ENCODE measurements at regions not wholly inside any gene's neighbourhood (a gene's known extent, or its start where the extent isn't known, plus 50 kb on each side); places are given as distances from the start of the nearest gene placed in this dataset.

DNA sequence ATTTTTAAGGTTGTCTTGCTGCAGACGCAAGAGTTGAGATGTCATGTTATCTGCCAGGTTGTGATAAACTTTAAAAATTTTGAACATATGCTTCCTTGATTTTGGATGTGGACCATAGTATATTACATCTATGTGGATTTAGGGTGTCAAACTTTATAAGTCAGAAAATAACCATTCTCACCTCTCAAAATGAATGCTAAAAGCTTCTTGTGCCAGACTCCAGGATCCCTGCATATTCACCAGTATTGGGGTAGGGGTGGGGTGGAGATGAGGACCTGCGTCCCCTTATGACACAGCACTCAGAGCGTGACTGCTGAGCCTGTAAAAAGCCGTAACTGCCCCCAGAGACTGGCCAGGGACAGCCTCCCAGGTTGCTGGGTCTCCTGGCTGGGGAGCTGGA lies 524.4 kb downstream of the LMO7 start:
- DNase-seq: no peak

DNA sequence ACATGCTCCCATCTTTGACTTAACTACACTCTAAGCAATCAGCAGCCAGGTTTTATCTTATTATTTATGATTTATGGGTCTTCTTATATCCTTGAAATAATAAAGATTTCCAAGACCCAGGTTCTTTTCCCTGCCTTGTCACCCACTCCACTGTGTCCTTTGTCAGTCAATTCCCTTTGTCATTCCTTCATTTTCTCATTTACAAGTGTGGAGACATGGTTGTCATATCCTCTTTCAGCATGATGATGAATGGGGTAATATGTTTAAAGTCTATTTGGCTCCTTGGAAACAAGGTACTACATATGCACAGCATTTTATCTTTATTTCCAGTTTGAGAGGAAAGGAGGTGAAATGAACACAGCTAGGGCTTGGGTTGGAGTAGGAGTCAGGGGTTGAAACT lies 521.8 kb downstream of the LMO7 start:
- no peak for DNase-seq

DNA sequence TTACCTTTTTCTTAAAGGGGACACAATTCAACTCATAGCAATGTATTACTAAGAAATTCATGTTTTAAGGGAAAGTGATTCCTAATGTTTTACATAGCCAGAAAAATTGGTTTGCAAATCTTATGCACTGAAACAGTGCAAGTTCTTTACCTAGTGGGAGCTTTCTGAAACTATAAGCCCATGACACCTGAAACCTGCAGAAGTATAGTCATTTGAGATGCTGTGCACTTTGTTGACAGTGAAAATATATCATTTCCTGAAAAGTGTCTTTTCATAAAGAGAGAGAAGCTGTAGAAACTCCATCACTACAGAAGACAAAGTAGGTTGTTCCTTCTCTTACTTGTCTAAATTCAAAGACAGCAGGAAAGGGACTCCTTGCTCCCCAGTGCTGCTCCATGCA lies 517.1 kb downstream of the LMO7 start:
- no peak for DNase-seq

DNA sequence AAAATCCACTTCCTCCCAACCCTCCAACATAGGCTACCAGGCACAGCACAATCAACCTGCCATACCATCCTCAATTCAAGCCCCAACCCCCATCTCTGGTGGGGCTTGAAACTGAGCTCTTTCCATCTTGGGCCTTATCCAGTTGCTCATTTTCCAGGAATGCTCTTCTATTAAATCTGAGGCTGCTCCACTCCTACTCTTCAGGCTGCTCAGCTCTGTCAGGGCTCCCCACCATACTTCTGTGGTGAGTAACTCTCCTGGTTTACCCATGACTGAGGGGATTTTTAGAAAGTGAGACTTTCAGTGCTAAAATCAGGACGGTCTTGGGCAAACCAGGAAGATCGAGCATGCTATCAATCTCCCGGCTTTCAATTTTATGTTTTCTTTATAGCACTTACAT lies 512.8 kb downstream of the LMO7 start:
- DNase-seq: no peak

DNA sequence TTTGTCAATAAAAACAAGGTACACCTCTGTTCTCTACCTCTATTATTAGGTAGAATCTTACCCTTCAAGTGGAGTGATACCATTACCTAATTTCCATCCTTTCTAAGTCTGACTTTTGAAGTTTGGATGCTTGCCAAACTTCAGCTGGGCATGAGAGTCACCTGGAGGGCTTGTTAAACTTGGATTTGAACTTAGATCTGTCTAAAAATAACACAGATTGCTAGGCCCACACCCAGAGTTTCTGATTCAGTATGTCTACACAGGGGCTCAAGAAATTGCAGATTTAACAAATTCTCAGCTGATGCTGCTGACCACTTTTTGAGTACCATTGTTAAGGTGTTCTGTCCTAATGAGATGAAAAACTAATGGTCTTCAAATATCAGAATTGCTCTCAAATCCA lies 512.2 kb downstream of the LMO7 start:
- DNase-seq: peak; percentile 60

DNA sequence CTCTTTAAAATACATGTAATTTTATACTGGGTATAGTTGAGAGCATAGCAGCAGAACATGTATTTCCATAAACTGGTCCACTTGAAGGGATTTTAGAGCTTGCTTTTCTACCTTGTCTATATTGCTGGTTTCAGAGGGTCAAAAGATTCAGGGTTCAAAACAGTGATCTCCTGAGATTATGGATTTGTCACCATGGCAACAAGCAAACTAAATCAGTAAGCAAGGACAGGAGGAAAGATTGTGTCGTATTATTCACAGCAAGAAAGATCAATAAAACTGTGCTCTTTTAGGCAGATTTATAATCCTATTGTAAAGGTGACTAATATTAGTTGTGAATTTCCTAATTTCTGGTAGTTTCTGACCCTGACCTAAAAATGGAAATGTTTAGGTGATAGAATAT lies 496.4 kb downstream of the LMO7 start:
- no peak for DNase-seq

DNA sequence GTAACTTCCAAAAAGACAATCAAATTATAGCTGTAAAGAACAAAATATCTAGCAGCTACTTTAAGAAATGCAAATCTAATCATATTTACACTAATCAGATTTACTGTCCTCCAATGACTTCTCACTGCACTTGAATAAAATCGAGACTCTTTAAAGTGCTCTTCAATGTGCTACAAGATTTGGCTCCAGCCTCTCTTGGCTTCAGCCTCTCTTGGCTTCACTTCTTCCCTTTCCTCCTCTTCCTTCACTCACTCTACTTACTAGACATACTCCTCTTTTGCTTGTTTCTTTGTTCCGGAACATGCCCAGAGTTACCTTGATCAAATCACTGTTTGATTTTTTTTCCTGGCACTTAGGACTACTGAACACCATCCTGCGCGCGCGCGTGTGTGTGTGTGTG lies 495.4 kb downstream of the LMO7 start:
- no peak for DNase-seq

DNA sequence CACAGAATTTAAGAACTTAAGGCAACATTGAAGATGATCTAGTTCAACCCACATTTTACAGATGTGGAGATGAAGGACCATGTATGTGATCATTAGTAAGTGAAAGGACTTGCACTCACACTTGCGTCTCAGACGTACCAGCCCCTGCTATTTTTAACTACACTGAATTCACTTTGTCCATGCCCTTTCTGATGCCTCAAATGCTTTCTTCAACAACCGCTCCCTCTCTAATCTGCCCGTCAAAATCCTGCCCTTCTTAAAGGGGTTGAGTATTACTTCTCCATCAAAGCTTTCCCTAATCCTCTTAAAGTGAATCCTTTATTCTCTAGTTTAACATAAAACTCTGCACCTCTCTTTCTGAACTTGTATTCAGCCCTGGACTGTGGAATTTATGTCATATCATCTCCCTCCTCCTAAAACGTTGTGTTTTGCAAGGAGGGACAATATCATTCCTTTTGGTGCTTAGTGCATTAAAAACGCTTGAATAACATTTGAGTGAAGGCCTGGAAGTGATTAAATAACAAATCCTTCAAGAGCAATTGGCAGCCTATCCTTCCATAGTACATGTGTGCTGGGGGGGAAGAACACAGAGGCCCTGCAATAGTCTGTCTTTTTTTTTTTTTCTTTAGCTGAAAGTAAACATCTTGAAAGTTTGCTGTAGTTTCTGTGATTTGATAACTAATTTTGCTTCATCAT lies 493.3 kb downstream of the LMO7 start:
- no peak for DNase-seq

DNA sequence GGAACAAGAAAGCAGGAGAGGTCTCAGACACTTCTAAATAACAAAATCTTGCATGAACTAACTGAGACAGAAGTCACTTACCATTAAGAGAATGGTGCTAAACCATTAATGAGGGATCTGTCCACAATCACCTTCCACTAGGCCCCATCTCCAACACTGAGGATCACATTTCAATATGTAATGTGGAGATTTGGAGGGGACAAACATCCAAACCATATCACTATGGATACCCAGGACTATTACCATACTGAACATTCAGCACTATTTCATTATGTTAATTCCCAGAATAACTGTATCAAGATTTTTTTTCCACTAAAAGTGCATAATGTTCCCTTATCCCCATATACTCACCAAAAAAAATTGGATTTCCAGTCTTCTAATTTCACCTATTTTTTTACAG lies 491.8 kb downstream of the LMO7 start:
- DNase-seq: no peak

DNA sequence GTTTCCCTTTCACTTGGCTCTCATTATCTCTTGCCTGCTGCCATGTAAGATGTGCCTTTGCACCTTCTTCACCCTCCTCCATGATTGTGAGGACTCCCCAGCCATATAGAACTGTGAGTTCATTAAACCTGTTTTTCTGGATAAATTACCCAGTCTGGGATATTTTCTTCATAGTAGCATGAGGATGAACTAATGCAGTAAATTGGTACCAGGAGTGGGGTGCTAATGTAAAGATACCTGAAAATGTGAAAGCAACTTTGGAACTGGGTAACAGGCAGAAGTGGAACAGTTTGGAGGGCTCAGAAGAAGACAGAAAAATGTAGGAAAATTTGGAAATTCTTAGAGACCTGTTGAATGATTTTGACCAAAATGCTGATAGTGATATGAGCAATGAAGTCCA lies 487.4 kb downstream of the LMO7 start:
- DNase-seq: no peak

DNA sequence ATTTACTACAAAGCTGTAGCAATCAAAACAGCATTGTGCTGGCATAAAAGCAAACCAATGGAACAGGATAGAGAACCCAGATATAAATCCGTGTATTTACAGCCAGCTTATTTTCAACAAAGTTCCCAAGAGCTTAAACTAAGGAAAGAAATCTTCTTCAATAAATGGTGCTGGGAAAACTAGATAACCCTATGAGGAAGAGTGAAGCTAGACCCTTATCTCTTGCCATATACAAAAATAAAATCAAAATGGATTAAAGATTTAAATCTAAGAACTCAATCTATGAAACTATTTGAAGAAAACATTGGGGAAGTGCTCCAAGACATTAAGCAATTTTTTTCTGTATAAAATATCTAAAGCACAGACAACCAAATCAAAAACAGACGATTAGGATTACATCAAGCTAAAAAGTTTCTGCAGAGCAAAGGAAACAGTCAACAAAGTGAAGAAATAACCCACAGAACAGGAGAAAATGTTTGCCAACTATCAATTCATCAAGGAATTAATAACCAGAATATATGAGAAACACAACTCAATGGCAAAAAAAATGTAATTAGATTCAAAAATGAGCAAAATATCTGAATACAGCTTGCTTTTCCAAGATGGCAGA lies 480.7 kb downstream of the LMO7 start:
- no peak for DNase-seq

DNA sequence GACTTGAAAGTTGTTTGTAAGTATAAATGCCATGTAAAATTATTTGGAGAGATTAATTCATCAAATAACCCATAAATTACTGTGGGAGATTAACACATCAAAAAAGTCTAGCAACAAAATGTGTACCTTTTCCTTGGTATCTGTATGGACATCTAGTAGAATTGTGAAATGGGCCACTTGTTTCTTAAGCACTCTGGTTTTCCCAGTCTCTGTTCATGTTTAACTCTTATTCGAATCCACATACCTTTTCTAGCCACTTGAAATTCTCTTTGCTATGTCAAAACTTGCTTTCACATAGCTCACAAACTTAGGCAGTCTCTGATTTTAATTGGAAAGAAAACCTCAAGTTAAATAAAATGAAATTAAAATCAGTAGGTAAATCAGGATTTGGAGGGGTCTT lies 470.6 kb downstream of the LMO7 start:
- DNase-seq: no peak

DNA sequence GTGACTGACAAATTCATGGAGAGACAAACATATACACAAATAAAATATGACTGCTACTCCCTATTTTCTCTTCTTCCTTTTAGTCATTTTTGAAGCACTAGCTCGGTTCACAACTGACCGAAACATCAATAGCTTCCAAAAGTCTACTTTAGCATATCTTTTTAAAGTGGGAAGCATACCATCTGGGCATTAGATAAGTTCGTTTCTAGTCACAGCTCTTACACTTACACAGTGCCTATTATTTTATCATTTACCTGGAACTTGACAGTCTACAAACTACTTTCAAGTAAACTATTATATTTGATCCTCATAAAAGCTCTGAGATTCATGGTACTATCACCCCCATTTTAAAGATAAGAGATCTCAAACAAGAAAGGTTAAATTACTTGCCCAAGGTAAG lies 458.5 kb downstream of the LMO7 start:
- DNase-seq: no peak

DNA sequence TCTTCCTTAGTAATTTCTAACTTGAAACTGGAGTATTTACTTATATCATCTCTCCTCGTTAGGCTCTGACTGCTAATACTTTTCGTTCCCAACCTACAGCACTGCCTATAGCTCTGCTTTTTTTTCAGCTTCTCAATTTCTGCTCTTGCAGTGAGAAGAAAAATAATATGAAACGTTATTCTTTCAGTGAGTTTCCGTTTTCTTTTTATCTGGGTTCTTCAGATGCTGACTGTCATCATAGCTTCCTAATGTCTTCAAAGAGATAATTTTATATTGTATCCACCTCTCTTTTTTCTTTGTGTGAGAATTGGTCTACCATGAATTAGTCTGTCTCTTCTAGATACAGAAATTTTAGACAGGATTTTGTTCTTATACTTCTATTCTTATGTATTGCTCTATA lies 454.9 kb downstream of the LMO7 start:
- no peak for DNase-seq

DNA sequence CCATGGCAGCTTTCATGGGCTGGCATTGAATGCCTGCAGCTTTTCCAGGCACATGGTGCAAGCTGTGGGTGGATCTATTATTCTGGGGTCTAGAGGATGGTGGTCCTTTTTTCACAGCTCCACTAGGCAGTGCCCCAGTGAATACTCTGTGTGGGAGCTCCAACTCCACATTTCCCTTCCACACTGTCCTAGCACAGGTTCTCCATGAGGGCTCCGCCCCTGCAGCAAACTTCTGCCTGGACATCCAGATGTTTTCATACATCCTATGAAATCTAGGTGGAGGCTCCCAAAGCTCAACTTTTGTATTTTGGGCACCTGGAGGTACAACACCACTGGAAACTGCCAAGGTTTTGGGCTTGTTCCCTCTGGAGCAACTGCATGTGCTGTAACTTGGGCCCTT lies 450.6 kb downstream of the LMO7 start:
- DNase-seq: no peak

DNA sequence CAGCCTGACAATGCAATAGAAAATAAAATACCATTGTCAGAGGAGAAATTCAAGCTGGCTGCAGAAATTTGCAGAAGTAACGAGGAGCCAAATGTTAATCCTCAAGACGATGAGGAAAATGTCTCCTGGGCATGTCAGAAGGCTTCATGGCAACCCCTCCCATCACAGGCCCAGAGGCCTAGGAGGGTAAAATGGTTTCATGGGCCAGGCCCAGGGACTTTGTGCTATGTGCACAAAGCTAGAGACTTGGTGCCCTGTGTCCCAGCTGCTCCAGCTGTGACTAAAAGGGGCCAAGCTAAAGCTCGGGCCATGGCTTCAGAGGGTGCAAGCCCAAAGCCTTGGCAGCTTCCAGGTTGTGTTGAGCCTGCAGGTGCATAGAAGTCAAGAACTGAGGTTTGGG lies 431.7 kb downstream of the LMO7 start:
- DNase-seq: no peak

DNA sequence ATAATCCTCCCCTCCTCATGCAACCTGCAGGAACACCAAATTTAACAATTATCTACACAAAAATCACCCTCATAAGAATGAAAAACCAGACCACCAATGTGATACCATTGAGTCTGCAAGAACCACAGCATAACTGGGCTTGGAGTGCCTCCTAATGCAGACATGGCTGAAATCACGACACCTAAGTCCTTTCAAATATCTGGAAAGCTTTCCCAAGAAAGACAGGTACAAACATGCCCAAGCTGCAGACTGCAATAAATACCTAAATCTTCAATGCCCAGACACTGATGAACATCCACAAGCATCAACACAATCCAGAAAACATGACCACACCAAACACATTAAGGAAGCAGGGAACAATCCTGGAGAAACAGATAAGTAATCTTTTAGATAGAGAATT lies 417.1 kb downstream of the LMO7 start:
- no peak for DNase-seq

DNA sequence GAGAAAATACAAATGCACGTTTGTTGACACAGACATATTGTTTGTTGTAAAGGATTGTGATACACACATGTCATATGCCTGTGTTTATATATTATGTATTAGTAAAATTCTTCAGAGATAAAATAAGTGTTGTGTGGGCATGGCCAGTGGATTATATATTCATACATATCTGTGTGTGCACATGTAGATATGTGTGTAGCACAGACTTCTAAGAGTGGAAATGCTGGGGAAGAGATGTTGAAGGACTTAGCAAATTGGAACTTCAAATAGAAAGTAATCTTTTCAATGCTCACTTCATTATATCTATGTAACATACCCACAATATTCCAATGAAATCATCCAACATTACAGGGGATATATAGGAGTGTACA lies 413.2 kb downstream of the LMO7 start:
- DNase-seq: no peak

DNA sequence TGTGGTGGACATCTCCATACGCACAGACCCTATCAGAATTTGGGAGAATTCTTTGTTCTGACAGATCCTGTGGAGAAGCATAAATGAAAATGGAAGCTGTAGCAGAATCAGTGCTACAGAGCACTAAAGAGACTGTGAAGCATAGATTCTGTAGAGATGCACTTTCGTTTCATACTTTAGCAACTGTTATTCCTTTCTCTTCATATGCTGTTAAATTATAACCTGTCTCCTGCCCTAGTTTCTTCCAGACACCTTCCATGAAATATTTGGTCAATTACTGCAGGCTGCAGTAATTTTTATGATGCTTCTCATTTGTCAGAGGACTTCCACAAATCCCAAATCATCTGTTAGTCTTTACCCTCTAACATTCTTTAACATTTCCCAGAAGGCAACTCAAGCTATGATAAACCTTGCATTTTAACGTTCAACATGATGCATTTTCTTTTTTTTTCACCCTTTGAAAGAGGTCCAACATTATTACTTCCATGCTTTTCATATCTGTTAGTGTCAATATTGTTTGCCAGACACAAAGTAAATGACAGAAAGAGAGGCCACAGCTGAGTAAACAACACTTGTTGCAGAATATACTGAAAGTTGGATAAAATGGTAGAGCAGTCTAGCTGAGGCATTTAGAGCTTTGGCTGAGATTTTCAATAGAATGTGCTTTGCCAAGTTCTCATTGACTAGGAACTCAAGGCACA lies 412.7 kb downstream of the LMO7 start:
- DNase-seq: peak; percentile 31

DNA sequence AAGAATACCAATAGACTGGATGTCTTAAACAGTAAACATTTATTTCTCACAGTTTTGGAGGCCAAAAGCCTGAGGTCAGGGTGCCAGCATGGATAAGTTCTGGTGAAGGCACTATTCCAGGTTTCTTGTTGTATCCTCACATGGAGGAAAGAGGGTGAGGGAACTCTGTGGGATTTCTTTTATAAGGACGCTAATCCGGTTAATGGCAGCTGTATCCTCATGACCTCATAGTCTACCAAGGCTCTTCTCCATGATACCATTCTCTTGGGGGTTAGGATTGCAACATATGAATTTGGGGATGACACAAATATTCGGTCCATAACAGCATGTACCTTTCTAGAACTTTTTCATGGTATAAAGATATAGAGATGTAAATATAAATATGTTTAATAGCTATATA lies 412.0 kb downstream of the LMO7 start:
- DNase-seq: no peak

DNA sequence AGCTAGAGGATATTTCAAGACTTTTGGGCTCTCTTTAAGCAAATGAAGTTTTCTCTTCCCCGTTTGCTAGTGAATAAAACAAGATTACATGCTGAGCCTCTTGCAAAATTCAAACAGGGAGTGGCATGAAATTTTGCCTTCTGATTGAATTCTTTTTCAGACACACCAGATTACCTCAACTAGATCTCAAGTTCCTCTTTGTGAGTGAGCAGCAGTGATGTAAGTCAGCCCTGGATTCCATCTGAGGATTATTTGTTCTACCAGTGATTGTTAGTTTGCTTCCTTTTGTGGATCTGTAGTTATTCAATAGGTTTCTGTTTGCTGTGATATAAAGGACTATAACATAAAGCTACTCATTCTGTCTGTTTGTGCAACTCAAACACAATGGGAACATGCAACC lies 407.7 kb downstream of the LMO7 start:
- DNase-seq: peak; percentile 33

DNA sequence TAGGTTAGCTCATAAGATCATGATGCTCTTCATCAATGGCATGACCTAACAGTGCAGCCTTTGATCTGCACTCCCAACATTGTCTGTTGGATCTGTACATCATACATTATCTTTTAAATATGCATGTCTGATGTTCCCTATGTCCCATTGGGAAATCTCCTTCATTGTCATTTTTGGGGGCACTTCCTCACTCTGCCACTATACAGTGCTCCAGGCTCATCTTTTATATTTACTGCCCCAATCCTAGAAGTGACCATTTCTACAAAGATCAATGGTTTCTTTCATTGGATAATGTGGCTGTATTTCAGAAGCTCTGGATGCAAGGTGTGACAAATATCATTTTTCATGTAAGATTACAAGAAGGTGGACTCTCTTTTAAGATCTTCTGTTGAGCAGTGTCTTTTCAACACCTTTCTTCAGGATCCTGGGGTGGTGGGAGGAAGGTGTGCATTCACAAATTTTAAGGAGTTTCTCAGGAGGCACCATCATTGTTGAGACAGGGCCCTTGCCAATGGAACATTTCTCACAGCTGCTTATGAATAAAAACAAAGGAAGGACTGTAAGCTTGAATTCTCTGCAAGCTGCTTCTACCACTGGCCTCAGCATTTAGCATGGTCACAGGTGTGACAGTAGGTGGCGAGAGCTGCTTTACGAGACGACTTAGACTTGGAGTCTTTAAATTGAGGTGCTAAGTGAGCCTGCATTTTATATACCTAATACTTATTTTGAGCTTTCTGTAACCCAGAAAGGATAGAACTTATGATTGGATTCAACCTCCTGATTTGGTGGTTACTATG lies 403.0 kb downstream of the LMO7 start:
- DNase-seq: no peak

DNA sequence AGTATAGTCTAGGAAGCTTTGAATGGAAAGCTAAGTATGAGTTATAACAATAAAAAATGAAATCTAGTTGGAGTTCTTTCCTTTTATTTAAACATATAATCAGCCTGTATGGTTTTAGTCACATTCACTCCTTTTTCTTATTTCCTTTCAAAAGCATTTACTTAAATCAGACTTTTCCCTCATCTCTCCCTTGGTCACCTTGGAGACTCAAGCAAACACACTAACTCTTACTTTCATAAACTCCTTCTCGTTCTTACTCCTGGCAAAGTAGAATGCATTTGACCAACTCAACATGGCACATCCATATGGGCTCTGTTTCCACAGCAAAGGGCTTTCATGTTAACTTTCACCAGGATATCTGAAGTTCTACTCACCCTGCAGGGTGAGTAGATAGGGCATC lies 400.0 kb downstream of the LMO7 start:
- no peak for DNase-seq

DNA sequence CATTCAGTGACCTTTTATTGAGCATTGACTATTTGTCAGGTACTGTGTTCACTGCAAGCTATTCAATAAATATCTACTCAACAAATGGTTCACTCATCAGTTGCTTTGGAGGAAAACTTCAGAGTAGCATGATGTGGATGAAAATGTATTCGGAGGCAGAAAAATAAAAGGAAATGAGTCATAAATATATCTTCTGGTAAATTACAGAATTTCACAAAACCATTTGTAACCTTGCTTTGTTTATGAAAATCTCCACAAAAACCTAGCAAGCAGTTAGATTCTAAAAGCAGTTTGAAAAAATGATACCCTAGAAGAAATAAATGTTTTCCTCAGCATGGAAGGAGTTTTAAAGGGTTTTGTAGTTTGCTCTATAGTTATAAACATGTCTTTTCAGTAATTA lies 399.6 kb downstream of the LMO7 start:
- no peak for DNase-seq
